ENCODE measurements at regions not wholly inside any gene's neighbourhood (a gene's known extent, or its start where the extent isn't known, plus 50 kb on each side); places are given as distances from the start of the nearest gene placed in this dataset.

DNA sequence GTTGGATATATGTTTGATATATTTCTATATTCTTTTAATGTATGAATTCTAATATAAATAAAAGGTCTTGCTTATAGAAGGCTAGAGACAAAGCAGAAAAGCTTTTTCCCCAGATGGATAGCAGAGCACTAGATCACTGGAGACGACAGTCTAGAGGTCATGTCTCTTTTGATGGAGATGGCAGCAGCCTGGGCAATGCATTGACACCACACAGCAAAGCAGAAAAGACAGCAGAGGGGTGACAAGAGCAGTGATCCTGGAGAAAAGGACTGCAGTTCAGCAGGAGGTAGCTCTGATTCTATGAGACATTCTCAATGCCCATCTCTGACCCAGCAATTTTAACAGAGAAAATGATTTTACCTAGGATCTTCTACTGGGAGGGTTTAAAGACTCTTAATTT lies 210.6 kb downstream of the DTHD1 start:
- TF ChIP-seq, protein P1, sequence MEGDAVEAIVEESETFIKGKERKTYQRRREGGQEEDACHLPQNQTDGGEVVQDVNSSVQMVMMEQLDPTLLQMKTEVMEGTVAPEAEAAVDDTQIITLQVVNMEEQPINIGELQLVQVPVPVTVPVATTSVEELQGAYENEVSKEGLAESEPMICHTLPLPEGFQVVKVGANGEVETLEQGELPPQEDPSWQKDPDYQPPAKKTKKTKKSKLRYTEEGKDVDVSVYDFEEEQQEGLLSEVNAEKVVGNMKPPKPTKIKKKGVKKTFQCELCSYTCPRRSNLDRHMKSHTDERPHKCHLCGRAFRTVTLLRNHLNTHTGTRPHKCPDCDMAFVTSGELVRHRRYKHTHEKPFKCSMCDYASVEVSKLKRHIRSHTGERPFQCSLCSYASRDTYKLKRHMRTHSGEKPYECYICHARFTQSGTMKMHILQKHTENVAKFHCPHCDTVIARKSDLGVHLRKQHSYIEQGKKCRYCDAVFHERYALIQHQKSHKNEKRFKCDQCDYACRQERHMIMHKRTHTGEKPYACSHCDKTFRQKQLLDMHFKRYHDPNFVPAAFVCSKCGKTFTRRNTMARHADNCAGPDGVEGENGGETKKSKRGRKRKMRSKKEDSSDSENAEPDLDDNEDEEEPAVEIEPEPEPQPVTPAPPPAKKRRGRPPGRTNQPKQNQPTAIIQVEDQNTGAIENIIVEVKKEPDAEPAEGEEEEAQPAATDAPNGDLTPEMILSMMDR (IDR thresholded peaks at IDR 0.05; ENCODE audit: extremely low read depth, missing control alignments) = no peak
- DNase-seq (ENCODE audit: low spot score) = no peak

DNA sequence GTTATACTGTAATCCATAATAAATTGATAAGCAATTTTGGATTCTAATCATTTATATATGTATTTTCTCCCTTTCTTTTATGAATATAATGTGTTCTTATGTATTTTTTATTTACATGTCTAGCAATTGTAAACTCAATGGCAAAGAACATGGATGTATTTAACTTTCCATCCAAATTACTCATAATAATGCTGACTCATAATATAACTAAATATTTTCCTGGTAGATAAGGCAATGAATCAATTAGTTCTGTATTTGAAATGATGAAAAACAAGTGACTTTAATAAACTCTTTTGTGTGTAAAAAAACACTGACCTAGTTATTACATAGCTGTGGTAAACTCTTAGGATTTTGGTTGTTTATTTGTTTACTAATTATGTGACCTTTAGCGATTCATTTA lies 211.2 kb downstream of the DTHD1 start:
- TF ChIP-seq, protein P1 (IDR thresholded peaks at IDR 0.05; ENCODE audit: extremely low read depth, missing control alignments) = no peak
- no peak for DNase-seq (ENCODE audit: low spot score)

DNA sequence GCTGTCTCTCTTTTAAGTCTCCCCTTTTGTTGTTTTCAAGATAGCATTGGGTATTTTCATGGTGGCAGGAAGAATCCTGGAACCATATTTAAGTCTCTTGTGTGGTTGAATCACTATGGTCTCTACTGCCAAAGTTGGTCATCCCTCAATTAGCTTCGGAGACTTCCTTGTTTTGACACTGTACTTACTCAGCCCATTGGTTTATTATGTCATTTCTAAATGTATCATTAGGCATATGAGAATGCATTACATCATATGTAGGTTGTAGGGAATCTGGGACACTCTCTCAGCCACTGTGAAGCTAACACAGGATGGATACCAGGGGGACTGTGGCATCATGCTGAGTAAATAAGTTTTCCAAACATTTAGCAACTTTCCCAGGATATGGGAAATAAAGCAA lies 211.8 kb downstream of the DTHD1 start:
- TF ChIP-seq, protein P1 (IDR thresholded peaks at IDR 0.05; ENCODE audit: extremely low read depth, missing control alignments) = no peak

DNA sequence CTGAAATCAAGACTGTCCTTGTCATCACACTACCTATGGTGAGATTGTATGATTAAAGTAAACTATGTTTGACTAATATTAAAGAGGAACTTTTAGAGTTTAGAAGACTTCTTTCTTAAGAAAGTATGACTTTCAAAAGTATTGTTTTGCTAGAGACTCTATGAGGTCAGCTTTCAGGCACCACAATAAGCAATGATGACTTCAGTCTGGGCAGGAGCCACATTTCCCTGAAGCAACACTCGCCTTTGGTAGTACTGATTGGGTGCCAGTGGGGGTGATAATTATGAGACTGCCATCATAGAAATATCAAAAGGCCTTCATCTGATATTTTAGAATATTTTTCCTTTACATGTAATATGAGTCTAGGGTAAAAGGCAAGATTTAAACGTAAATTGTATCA lies 212.6 kb downstream of the DTHD1 start:
- TF ChIP-seq, protein P1 (IDR thresholded peaks at IDR 0.05; ENCODE audit: extremely low read depth, missing control alignments) = no peak
- DNase-seq (ENCODE audit: low spot score) = no peak

More for the DNA sequence above, 211.8 kb downstream of the DTHD1 start:
- no peak for DNase-seq (ENCODE audit: low spot score)

DNA sequence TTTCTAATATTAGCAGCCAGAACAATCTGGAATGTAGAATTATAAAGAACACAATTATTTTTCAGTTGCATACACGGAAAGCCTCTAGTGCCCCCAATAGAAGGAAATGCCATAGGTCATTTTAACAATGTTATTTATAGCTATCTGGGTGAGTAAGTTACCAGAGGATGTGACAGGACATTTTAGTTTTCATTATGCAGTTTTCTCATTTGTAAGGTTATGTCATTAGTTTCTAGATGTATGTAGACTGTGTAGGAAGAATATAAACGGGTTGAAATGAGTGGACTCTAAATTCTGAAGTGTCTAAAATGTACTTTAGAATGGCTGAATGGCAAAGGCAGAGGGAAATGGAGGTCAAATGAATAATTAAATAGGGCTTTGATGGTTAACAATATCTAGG lies 213.3 kb downstream of the DTHD1 start:
- DNase-seq (ENCODE audit: low spot score) = no peak
- TF ChIP-seq, protein P1 (IDR thresholded peaks at IDR 0.05; ENCODE audit: extremely low read depth, missing control alignments) = no peak

DNA sequence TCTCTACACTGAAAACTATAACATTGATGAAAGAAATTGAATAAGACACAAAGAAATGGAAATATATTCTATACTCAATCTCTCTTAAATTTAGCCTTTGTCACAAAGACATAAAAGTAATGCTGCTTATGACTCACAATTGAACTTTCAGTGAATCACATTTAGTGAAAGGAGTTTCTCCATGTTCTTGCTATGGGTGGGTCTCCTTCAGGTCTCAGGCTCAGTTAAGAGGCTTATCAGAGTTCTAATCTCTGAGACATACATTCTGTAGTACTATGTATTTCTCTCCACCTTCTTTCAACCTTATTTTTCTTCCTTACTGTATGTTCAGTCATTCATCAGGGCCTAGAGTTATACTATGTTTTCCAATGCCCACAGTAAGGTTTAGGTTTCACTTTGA lies 220.9 kb downstream of the DTHD1 start:
- TF ChIP-seq, protein P1 (IDR thresholded peaks at IDR 0.05; ENCODE audit: extremely low read depth, missing control alignments) = no peak
- DNase-seq (ENCODE audit: low spot score) = no peak

DNA sequence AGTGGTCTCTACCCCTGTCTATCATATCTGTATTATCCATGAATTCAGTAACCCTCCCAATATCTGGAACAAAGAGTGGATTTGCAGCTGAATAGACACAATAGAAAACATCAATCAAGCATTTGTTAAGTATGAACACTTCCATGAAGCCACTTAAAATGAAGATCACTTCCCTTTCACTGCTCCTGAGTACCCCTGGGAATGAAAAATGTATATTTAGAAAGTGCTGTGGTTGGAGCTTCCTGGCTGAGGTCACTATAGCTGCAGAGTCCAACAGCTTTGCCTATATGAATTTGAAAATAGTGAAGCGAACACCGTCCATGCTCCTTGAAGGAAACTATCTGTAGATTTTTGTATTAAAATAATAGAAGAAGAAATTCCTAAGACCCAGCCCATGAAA lies 227.0 kb downstream of the DTHD1 start:
- TF ChIP-seq, protein P1 (IDR thresholded peaks at IDR 0.05; ENCODE audit: extremely low read depth, missing control alignments) = no peak
- DNase-seq (ENCODE audit: low spot score) = no peak
